ENCODE measurements at regions not wholly inside any gene's neighbourhood (a gene's known extent, or its start where the extent isn't known, plus 50 kb on each side); places are given as distances from the start of the nearest gene placed in this dataset.

DNA sequence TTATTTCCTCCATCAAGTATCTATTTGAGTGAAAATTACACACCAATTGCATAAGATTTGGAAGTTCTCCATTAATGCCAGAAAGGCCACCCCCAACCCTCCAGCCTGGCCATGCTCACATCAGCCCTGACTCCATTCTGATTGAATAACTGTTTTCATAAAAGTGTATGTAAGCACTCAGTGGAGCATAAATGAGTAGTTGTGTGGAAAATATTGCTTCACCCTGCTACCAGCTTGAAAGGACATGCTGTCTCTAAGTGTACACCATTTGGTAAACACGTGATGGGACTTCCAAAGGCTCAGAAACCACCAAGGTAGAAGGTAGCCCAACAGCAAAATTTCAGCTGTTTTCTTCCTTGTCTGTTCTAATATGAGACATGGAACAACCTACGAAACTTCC is 393.8 kb downstream of the ZNF385D start:
- Histone ChIP-seq H3K36me3 (ENCODE audit: low read depth, missing control alignments) (no peaks in the 10 kb centered on the region), H3K4me3 (no peak overlapping the region), H3K4me1 (no peaks in the 10 kb centered on the region), H3K27me3 (no peaks in the 10 kb centered on the region), H3K27ac (no peak overlapping the region), H3K9me3 (no peaks in the 10 kb centered on the region)
- no peak for TF ChIP-seq POLR2A (IDR thresholded peaks at IDR 0.05)
- TF ChIP-seq CTCF (IDR thresholded peaks at IDR 0.05) = no peak
- DNase-seq = no peak
- WGBS, 2 donors = 76 to 86% methylated on average over 2 of the region's 2 CpGs
- intact Hi-C loops (cut with DNase I; ENCODE audit: low total_unique reads) = no loop called here

DNA sequence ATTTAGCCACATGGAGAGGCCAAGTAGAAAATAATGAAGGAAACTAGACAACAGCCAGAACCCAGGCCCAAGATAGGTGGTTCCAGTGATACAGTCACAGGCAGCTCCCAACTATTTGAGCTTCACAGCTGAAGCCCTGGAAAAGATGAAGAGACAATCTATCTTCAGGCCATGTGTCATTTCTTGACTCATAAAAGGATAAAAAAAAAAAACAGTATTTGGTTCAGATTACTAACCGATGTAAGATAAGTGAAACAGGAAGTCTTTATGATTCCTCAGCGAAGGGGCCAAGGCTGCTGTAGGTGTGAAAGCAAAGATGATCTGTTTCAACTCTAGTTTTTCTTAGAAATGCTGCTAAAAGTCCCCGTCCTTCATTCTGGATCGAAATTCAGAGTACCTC is 394.6 kb downstream of the ZNF385D start:
- Histone ChIP-seq H3K36me3 (ENCODE audit: low read depth, missing control alignments) (no peaks in the 10 kb centered on the region), H3K27ac (no peak overlapping the region), H3K4me3 (no peak overlapping the region), H3K9me3 (no peaks in the 10 kb centered on the region), H3K27me3 (no peaks in the 10 kb centered on the region), H3K4me1 (no peaks in the 10 kb centered on the region)
- intact Hi-C loops (cut with DNase I; ENCODE audit: low total_unique reads) = no loop called here
- DNase-seq = no peak
- no peak for TF ChIP-seq CTCF (IDR thresholded peaks at IDR 0.05)
- TF ChIP-seq POLR2A (IDR thresholded peaks at IDR 0.05) = no peak
- WGBS, 2 donors = 77 to 79% methylated on average over 4 of the region's 4 CpGs

- WGBS, 2 donors = 75 to 91% methylated on average over 7 of the region's 7 CpGs
- H3K27ac ChIP-seq = no peak overlapping the region
- no peaks in the 10 kb centered on the region for H3K27me3 ChIP-seq
- no peaks in the 10 kb centered on the region for H3K36me3 ChIP-seq (ENCODE audit: low read depth, missing control alignments)
- DNase-seq = no peak
- TF ChIP-seq POLR2A (IDR thresholded peaks at IDR 0.05) (no peak), CTCF (IDR thresholded peaks at IDR 0.05) (no peak)
- no peak overlapping the region for H3K4me3 ChIP-seq
- H3K9me3 ChIP-seq = no peaks in the 10 kb centered on the region
- H3K4me1 ChIP-seq = no peaks in the 10 kb centered on the region
- intact Hi-C loops (cut with DNase I; ENCODE audit: low total_unique reads) = no loop called here
Observed at GRCh38 chr3:21345382-21345976, 405.5 kb downstream of the ZNF385D start.

DNA sequence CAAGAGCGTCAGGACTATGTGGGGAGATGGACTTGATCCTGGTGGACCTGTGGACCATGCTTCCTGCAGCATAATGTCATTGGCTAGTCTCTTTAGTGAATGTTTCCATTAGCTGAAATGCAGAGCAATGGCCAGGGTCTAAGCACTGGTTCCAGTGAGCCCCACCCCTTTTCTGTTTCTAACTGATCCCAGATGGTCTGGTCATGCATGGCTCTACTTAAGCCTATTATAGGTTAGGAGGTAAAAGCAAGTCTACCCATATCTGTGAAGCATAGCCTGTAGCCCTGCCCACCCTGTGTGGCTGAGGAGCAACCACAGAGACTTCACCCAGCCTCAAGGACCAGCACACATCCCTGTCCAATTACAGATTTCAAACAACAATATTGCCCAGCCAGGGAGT is 419.2 kb downstream of the ZNF385D start:
- intact Hi-C loops (cut with DNase I; ENCODE audit: low total_unique reads) = no loop called here
- TF ChIP-seq CTCF (IDR thresholded peaks at IDR 0.05) (no peak), POLR2A (IDR thresholded peaks at IDR 0.05) (no peak)
- Histone ChIP-seq H3K27ac (no peak overlapping the region), H3K36me3 (ENCODE audit: low read depth, missing control alignments) (no peaks in the 10 kb centered on the region), H3K27me3 (no peaks in the 10 kb centered on the region), H3K4me3 (no peak overlapping the region), H3K4me1 (no peaks in the 10 kb centered on the region), H3K9me3 (no peaks in the 10 kb centered on the region)
- WGBS, 2 donors = 95 to 100% methylated on average over 1 of the region's 1 CpG
- DNase-seq = no peak

GRCh38 chr3:21331321-21331720 is 419.7 kb downstream of the ZNF385D start:
- WGBS, 2 donors = 66 to 73% methylated on average over 2 of the region's 2 CpGs
- TF ChIP-seq CTCF (IDR thresholded peaks at IDR 0.05) = no peak
- no peak for TF ChIP-seq POLR2A (IDR thresholded peaks at IDR 0.05)

More at GRCh38 chr3:21331321-21331720, 419.7 kb downstream of the ZNF385D start:
- Histone ChIP-seq H3K4me3 (no peak overlapping the region), H3K4me1 (no peaks in the 10 kb centered on the region), H3K27me3 (no peaks in the 10 kb centered on the region), H3K9me3 (no peaks in the 10 kb centered on the region), H3K36me3 (ENCODE audit: low read depth, missing control alignments) (no peaks in the 10 kb centered on the region), H3K27ac (no peak overlapping the region)
- no peak for DNase-seq
- intact Hi-C loops (cut with DNase I; ENCODE audit: low total_unique reads) = no loop called here

All from testis (tissue), 2 donors.